HG03571 (cell line): ENCODE measurements at regions not wholly inside any gene's neighbourhood (a gene's known extent, or its start where the extent isn't known, plus 50 kb on each side); places are given as distances from the start of the nearest gene placed in this dataset.
"Not testable (repeated sequence)": the region's sequence is repeated elsewhere in the genome, so short reads cannot be mapped to it uniquely, and the experiment has no call there.

Experiments used
- ATAC-seq: cut with Tn5 transposase; IDR thresholded peaks from one replicate; pipeline ENCODE4 v1.9.1; 2021; ENCODE audit not compliant: unreplicated experiment

GRCh38 chr3:71964170-71964569, 179.2 kb upstream of the PROK2 start:
- no peak for ATAC-seq

- no peak for ATAC-seq
These were observed 177.8 kb upstream of the PROK2 start for GRCh38 chr3:71962561-71963240.

- ATAC-seq, result no peak
These were observed 176.9 kb upstream of the PROK2 start for GRCh38 chr3:71961891-71962290.

GRCh38 chr3:71961378-71961777, 176.4 kb upstream of the PROK2 start:
- ATAC-seq, result no peak

GRCh38 chr3:71958533-71958932, 173.6 kb upstream of the PROK2 start:
- no peak for ATAC-seq

- no peak for ATAC-seq
These were observed 171.8 kb upstream of the PROK2 start for GRCh38 chr3:71956716-71957115.

GRCh38 chr3:71956069-71956340, 171.1 kb upstream of the PROK2 start:
- no peak for ATAC-seq

- ATAC-seq, result no peak
These were observed 170.5 kb upstream of the PROK2 start for GRCh38 chr3:71955240-71956068.

- ATAC-seq, result no peak
These were observed 166.9 kb upstream of the PROK2 start for GRCh38 chr3:71951842-71952241.

- no peak for ATAC-seq
These were observed 166.4 kb upstream of the PROK2 start for GRCh38 chr3:71951361-71951760.

GRCh38 chr3:71949442-71949841, 164.5 kb upstream of the PROK2 start:
- no peak for ATAC-seq

GRCh38 chr3:71944482-71945065, 159.6 kb upstream of the PROK2 start:
- no peak for ATAC-seq

GRCh38 chr3:71942432-71943187, 157.7 kb upstream of the PROK2 start:
- ATAC-seq, result no peak

GRCh38 chr3:71940486-71940885, 155.5 kb upstream of the PROK2 start:
- no peak for ATAC-seq

GRCh38 chr3:71938081-71938480, 153.1 kb upstream of the PROK2 start:
- not testable (repeated sequence) for ATAC-seq

- ATAC-seq, result no peak
These were observed 151.7 kb upstream of the PROK2 start for GRCh38 chr3:71936681-71937080.

GRCh38 chr3:71934520-71935270, 149.7 kb upstream of the PROK2 start:
- ATAC-seq, result no peak

GRCh38 chr3:71931922-71932321, 147.0 kb upstream of the PROK2 start:
- no peak for ATAC-seq

- no peak for ATAC-seq
These were observed 145.4 kb upstream of the PROK2 start for GRCh38 chr3:71930056-71930991.

- ATAC-seq, result no peak
These were observed 143.3 kb upstream of the PROK2 start for GRCh38 chr3:71928212-71928611.
